CD8-positive, alpha-beta memory T cell (primary cell): ENCODE measurements at regions not wholly inside any gene's neighbourhood (a gene's known extent, or its start where the extent isn't known, plus 50 kb on each side); places are given as distances from the start of the nearest gene placed in this dataset.
"Not testable (repeated sequence)": the region's sequence is repeated elsewhere in the genome, so short reads cannot be mapped to it uniquely, and the experiment has no call there.

Experiments
- CTCF ChIA-PET: fragments of 350-600 bp; sonication (Branson Sonifier 250); formaldehyde crosslinking; loops from one replicate; lab custom pipeline; 2021; ENCODE audit warnings: antibody characterized with exemption; lab: Charles Lee
- POLR2A ChIA-PET: fragments of 350-600 bp; sonication (Branson Sonifier 250); formaldehyde crosslinking; loops from one replicate; lab custom pipeline; 2021; ENCODE audit warnings: antibody characterized with exemption; lab: Charles Lee
- DNase-seq, 5 donors: peaks; one replicate each; pipeline versions ENCODE4 v3.0.0 to v3.0.0-alpha.2; 2020 to 2022; ENCODE audit warnings: mixed read lengths in 1 of 5
- H3K27ac ChIP-seq: one replicate; pipeline ENCODE4 v1.7.0; 2013; ENCODE audit warnings: low read depth, mild to moderate bottlenecking, low read length, moderate library complexity
- H3K27me3 ChIP-seq: 2 replicates; pipeline ENCODE4 v1.7.0; 2013; ENCODE audit warnings: low read length, mild to moderate bottlenecking; ENCODE audit not compliant: insufficient read depth, poor library complexity, severe bottlenecking
- H3K36me3 ChIP-seq: 2 replicates; pipeline ENCODE4 v1.7.0; 2013; ENCODE audit warnings: mild to moderate bottlenecking, low read length, moderate library complexity; ENCODE audit not compliant: insufficient read depth
- H3K4me1 ChIP-seq: 2 replicates; pipeline ENCODE4 v1.7.0; 2013; ENCODE audit warnings: mild to moderate bottlenecking, low read length, moderate library complexity; ENCODE audit not compliant: insufficient read depth
- H3K4me3 ChIP-seq: 2 replicates; pipeline ENCODE4 v1.7.0; 2013; ENCODE audit warnings: mild to moderate bottlenecking, low read length
- H3K9me3 ChIP-seq: 2 replicates; pipeline ENCODE4 v1.7.0; 2013; ENCODE audit warnings: mild to moderate bottlenecking, low read length
- H3K27ac Mint-ChIP-seq, 8 donors: one replicate each; pipeline ENCODE4 v1.8.0; 2020 to 2021; ENCODE audit warnings: mixed read lengths in 8 of 8, mild to moderate bottlenecking in 6 of 8, inconsistent platforms in 3 of 8, moderate library complexity in 3 of 8
- H3K27me3 Mint-ChIP-seq, 2 donors: one replicate each; pipeline ENCODE4 v1.8.0; 2020 to 2021; ENCODE audit warnings: mixed read lengths in 2 of 2, mild to moderate bottlenecking in 1 of 2, moderate library complexity in 1 of 2
- H3K36me3 Mint-ChIP-seq, 3 donors: one replicate each; pipeline ENCODE4 v1.8.0; 2020 to 2021; ENCODE audit warnings: mixed read lengths in 3 of 3, inconsistent platforms in 1 of 3, mild to moderate bottlenecking in 1 of 3
- H3K4me1 Mint-ChIP-seq, 3 donors: one replicate each; pipeline ENCODE4 v1.8.0; 2020 to 2021; ENCODE audit warnings: mixed read lengths in 3 of 3, inconsistent platforms in 1 of 3, mild to moderate bottlenecking in 1 of 3
- H3K4me3 Mint-ChIP-seq, 7 donors: one replicate each; pipeline ENCODE4 v1.8.0; 2020 to 2021; ENCODE audit warnings: mixed read lengths in 7 of 7, mild to moderate bottlenecking in 6 of 7, moderate library complexity in 4 of 7, inconsistent platforms in 2 of 7
- H3K9me3 Mint-ChIP-seq, 5 donors: one replicate each; pipeline ENCODE4 v1.8.0; 2020 to 2022; ENCODE audit warnings: mixed read lengths in 5 of 5, mild to moderate bottlenecking in 3 of 5, moderate library complexity in 2 of 5, inconsistent platforms in 1 of 5

- H3K27me3 ChIP-seq, POLR2A ChIA-PET, H3K4me1 Mint-ChIP-seq, H3K27me3 Mint-ChIP-seq, H3K36me3 ChIP-seq, H3K9me3 ChIP-seq, H3K27ac Mint-ChIP-seq, H3K9me3 Mint-ChIP-seq, H3K4me3 ChIP-seq, H3K36me3 Mint-ChIP-seq, DNase-seq, H3K4me3 Mint-ChIP-seq, CTCF ChIA-PET, H3K27ac ChIP-seq, H3K4me1 ChIP-seq: not testable (repeated sequence)
Measured at GRCh38 chr9:40173316-40173715, 817.8 kb downstream of the SPATA31A1 start.

DNA sequence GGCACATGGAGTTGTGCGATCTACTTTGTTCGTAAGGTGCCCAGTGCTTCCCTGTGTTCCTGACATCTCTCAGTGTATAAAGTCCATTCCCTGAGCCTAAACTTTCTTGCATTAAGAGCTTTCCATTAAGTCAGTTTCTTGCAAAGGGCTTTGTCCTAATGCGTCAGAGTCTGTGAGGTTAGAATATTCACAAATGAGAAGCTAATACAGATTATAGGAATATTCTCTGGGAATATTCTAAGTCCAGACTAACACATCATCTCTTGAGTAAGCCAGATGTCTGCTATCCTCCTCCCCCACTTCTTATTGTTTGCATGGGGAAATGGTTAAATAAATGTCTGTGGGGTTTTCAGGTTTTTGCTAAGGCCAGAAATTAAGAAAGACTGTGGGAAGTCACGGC lies 818.6 kb downstream of the SPATA31A1 start:
- CTCF ChIA-PET: not testable (repeated sequence)

DNA sequence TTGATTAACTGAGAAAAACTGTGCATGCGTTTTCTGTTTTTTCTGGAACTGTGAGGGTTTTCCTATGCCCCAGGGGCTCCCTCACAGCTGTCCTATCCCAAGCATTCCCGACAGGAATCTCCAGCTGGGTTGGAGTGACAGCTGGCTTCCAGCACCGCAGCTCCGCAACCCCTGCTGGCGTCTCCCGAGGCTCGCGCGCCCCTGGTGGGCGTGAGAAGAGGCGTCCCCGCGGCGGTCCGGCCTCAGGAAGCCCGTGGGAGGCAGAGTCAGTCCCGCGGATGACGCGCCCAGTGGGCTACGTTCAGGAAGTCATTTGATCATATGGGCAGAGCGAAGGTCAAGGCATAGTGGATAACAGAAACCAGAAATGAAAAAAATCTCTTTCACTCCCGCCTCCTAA lies 821.9 kb downstream of the SPATA31A1 start:
- H3K4me3 ChIP-seq, H3K4me3 Mint-ChIP-seq, H3K36me3 ChIP-seq, H3K27ac Mint-ChIP-seq, CTCF ChIA-PET, H3K27me3 Mint-ChIP-seq, DNase-seq, H3K27me3 ChIP-seq, POLR2A ChIA-PET, H3K9me3 ChIP-seq, H3K36me3 Mint-ChIP-seq, H3K4me1 ChIP-seq, H3K9me3 Mint-ChIP-seq, H3K27ac ChIP-seq, H3K4me1 Mint-ChIP-seq: not testable (repeated sequence)

More for the DNA sequence above, 818.6 kb downstream of the SPATA31A1 start:
- H3K4me1 ChIP-seq, H3K27me3 ChIP-seq, H3K9me3 Mint-ChIP-seq, H3K36me3 ChIP-seq, DNase-seq, H3K4me3 ChIP-seq, H3K9me3 ChIP-seq, H3K27ac Mint-ChIP-seq, H3K27me3 Mint-ChIP-seq, H3K4me3 Mint-ChIP-seq, H3K27ac ChIP-seq, H3K36me3 Mint-ChIP-seq, POLR2A ChIA-PET, H3K4me1 Mint-ChIP-seq: not testable (repeated sequence)

DNA sequence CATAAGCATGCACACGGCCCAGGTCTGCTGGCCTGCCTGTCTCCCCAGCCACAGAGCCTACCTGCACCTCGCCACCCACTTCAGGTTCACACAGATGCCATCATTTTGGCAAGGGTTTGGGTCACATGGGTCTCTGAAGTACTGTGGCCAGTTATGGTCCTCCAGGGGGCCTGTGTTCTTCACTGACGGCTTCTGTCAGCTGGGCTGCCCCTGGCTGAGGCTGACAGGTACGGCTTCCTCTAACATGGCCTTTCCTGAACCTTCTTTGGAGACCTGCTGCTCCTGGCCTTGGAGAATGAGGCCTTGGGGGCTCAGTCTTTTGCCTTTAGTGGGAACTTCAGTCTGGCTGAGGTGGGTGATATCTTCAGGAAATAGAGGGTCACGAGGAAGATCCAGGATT lies 835.9 kb downstream of the SPATA31A1 start:
- CTCF ChIA-PET, H3K4me1 Mint-ChIP-seq, H3K9me3 Mint-ChIP-seq, H3K4me3 ChIP-seq, H3K4me1 ChIP-seq, H3K27me3 Mint-ChIP-seq, H3K36me3 Mint-ChIP-seq, H3K27me3 ChIP-seq, H3K36me3 ChIP-seq, POLR2A ChIA-PET, DNase-seq, H3K4me3 Mint-ChIP-seq, H3K27ac Mint-ChIP-seq, H3K9me3 ChIP-seq, H3K27ac ChIP-seq: not testable (repeated sequence)

DNA sequence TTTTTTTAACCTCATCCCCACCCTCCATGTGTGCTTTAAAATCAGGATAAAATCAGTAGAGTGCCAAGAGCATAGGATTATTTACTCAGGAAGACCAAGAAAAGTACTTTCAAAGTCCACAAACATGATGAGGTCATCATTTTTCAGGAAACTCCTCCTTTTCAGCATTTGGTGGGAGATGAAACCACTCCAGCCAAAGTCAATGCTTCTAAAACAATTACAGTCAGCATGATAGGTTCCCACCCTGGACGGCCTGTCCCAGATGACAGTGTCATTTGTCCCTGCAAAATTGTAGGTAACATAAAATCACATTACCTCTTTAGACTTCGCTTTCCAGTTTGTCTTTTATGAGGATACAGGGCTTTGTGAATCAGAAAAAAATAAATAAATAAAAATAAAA lies 836.7 kb downstream of the SPATA31A1 start:
- H3K36me3 Mint-ChIP-seq, H3K27me3 Mint-ChIP-seq, H3K27me3 ChIP-seq, H3K4me1 ChIP-seq, POLR2A ChIA-PET, H3K27ac Mint-ChIP-seq, H3K4me3 Mint-ChIP-seq, DNase-seq, H3K4me3 ChIP-seq, H3K9me3 ChIP-seq, H3K4me1 Mint-ChIP-seq, CTCF ChIA-PET, H3K27ac ChIP-seq, H3K36me3 ChIP-seq, H3K9me3 Mint-ChIP-seq: not testable (repeated sequence)

DNA sequence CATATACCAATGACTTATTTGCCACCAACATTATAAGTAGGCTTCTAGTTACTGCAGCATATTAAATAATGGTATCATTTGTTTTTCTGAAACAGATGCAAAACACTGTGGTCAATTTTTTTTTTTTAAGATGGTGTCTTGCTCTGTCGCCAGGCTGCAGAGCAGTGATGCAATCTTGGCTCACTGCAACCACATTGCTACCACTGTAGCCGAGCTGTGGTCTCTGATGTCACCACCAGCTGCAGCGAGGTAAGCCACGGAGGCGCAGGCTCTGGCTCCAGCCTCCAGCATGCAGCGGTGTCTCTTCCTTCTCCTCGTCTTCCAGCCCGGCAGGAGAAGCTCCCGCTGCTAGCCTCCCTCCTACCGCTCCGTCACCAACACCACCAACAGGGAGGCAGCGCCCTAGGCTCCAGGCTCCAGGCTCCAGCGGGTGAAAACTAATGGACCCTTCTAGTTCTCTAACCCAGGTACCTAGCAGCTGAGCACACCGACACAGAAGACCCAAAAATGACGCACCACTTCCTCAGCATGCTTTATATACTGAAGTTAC lies 840.8 kb downstream of the SPATA31A1 start:
- H3K36me3 ChIP-seq, H3K36me3 Mint-ChIP-seq, H3K4me3 Mint-ChIP-seq, H3K27ac ChIP-seq, CTCF ChIA-PET, H3K4me3 ChIP-seq, H3K4me1 ChIP-seq, H3K4me1 Mint-ChIP-seq, H3K9me3 Mint-ChIP-seq, H3K27me3 ChIP-seq, H3K9me3 ChIP-seq, POLR2A ChIA-PET, DNase-seq, H3K27me3 Mint-ChIP-seq, H3K27ac Mint-ChIP-seq: not testable (repeated sequence)

DNA sequence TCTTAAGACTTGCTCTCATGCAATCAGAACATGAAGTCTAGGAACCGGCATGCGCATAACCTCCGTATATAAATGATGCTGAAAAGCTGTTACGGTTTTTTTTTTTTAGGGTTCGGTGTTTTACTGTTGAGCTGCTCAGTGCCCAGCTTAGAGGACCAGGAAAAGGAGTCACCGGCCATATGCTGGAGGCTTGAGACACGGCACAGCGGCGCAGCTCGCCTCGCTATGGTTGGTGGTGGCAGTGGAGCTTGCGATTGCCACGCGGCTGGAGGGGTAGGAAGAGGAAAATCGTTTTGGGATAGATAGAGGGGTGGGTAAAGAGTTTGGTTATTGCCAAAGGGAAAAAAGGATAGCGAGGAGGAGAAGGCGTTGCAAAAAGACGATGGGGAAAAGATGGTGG lies 841.3 kb downstream of the SPATA31A1 start:
- H3K4me3 Mint-ChIP-seq, H3K4me1 ChIP-seq, H3K27me3 ChIP-seq, H3K27me3 Mint-ChIP-seq, H3K36me3 ChIP-seq, H3K27ac Mint-ChIP-seq, DNase-seq, H3K9me3 ChIP-seq, H3K36me3 Mint-ChIP-seq, H3K4me1 Mint-ChIP-seq, POLR2A ChIA-PET, CTCF ChIA-PET, H3K9me3 Mint-ChIP-seq, H3K4me3 ChIP-seq, H3K27ac ChIP-seq: not testable (repeated sequence)

DNA sequence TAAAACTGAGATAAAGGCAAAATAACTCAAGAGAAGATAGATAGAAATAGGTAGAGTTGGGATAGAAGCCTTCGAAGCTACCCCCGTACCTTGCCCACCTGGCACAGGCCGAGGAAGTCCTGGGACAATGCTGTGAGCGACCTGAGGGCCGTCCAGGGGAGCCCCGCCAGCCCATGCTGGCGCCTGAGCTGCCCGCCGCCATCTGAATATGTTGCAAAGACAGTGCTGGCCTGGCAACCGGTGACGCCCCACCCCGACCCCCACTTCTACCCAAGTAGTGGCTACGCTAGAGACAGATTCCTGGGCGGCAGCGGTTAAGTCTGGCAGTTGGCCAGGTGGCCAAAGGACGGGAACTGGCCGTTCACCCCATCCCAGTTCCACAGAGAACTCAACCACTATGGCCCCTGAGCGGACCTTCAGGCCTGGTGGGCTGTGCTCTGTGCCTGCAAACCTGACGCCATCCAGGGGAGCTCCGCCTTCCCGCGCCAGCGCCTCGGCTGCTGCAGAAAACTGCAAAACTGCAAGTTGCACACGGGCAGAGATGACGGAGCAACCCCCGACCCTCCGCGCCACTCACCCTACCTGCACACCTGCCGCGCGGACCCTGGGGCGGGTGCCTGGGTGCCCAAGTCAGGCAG lies 866.2 kb downstream of the SPATA31A1 start:
- H3K36me3 ChIP-seq, H3K9me3 ChIP-seq, H3K36me3 Mint-ChIP-seq, H3K27me3 ChIP-seq, H3K4me3 ChIP-seq, H3K27me3 Mint-ChIP-seq, H3K4me3 Mint-ChIP-seq, CTCF ChIA-PET, H3K27ac Mint-ChIP-seq, H3K9me3 Mint-ChIP-seq, POLR2A ChIA-PET, DNase-seq, H3K27ac ChIP-seq, H3K4me1 Mint-ChIP-seq, H3K4me1 ChIP-seq: not testable (repeated sequence)

DNA sequence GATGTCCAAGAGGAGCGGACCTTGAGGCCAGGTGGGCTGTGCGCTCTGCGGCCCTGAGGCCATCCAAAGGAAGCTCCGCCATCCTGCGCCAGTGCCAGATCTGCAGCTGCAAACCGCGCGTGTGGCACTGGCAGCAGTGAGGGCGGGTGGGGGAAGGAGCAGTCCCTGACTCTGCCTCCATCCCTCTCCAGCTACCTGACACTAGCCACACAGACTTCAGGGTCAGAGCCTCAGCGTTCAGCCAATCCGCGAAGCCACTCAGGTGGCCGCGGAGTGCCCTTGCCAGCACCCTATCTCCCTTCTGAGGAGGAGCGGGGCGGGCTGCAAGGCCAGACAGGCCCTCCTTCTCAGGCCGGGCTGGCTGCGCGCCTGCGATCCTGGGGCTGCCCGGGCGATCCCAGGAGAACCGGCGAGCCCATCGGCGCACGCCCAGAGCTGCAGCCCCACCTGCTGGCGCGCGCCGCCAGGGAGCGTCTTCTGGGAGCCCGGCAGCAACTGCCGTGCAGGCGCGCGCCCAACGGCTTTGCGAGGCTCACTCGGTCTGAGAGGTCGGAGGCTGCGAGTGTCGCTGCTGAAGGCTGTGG lies 867.2 kb downstream of the SPATA31A1 start:
- H3K27me3 ChIP-seq, H3K4me1 ChIP-seq, H3K9me3 Mint-ChIP-seq, H3K36me3 ChIP-seq, H3K4me1 Mint-ChIP-seq, H3K27ac Mint-ChIP-seq, H3K27me3 Mint-ChIP-seq, H3K27ac ChIP-seq, H3K9me3 ChIP-seq, H3K4me3 Mint-ChIP-seq, CTCF ChIA-PET, H3K4me3 ChIP-seq, H3K36me3 Mint-ChIP-seq, POLR2A ChIA-PET: not testable (repeated sequence)
- peak in 1 of 5 donors; percentile 0 for DNase-seq
